DOHH2 (cell line): ENCODE measurements at regions not wholly inside any gene's neighbourhood (a gene's known extent, or its start where the extent isn't known, plus 50 kb on each side); places are given as distances from the start of the nearest gene placed in this dataset.

ENCODE experiments used
- H3F3A ChIP-seq: fragments of 200-600 bp; sonication (generic), shearing (Covaris generic); 2 replicates; pipeline ENCODE4 v1.6.0; 2016; ENCODE audit warnings: antibody characterized with exemption, mild to moderate bottlenecking; ENCODE audit not compliant: control insufficient read depth, insufficient read depth
- H3K27ac ChIP-seq: fragments of 200-600 bp; sonication (generic); 2 replicates; pipeline ENCODE4 v1.5.1; 2014; ENCODE audit warnings: low read depth, mild to moderate bottlenecking, low read length, moderate library complexity
- H3K27me3 ChIP-seq: fragments of 200-600 bp; sonication (generic); 2 replicates; pipeline ENCODE4 v1.6.1; 2014; ENCODE audit warnings: mild to moderate bottlenecking, low read length, mixed read lengths; ENCODE audit not compliant: control insufficient read depth
- H3K36me3 ChIP-seq: fragments of 200-600 bp; sonication (generic); 2 replicates; pipeline ENCODE4 v1.6.1; 2014; ENCODE audit warnings: mild to moderate bottlenecking, low read length, moderate library complexity, mixed read lengths; ENCODE audit not compliant: control insufficient read depth
- H3K4me1 ChIP-seq: fragments of 200-600 bp; sonication (generic); 2 replicates; pipeline ENCODE4 v1.6.1; 2014; ENCODE audit warnings: mild to moderate bottlenecking, low read length, mixed read lengths; ENCODE audit not compliant: control insufficient read depth
- H3K4me2 ChIP-seq: fragments of 200-600 bp; sonication (generic); 2 replicates; pipeline ENCODE4 v1.6.0; 2014; ENCODE audit warnings: mild to moderate bottlenecking, low read length, moderate library complexity
- H3K4me3 ChIP-seq: fragments of 200-600 bp; sonication (generic); 2 replicates; pipeline ENCODE4 v1.5.1; 2014; ENCODE audit warnings: mild to moderate bottlenecking, low read length, mixed read lengths
- H3K79me2 ChIP-seq: fragments of 200-600 bp; sonication (generic); 2 replicates; pipeline ENCODE4 v1.6.1; 2014; ENCODE audit warnings: mild to moderate bottlenecking, low read length, mixed read lengths; ENCODE audit not compliant: control insufficient read depth
- H3K9me2 ChIP-seq: fragments of 200-600 bp; sonication (generic); replicated peaks from 2 replicates; pipeline ENCODE4 v1.6.1; 2014; ENCODE audit warnings: mild to moderate bottlenecking, low read length, mixed read lengths; ENCODE audit not compliant: control insufficient read depth
- H3K9me3 ChIP-seq: fragments of 200-600 bp; sonication (generic); 2 replicates; pipeline ENCODE4 v1.6.1; 2014; ENCODE audit warnings: antibody characterized with exemption, low read length, mixed read lengths; ENCODE audit not compliant: control insufficient read depth, insufficient read depth
- H4K20me1 ChIP-seq: fragments of 200-600 bp; sonication (generic); 2 replicates; pipeline ENCODE4 v1.6.0; 2014; ENCODE audit warnings: low read depth, mild to moderate bottlenecking, antibody characterized with exemption, low read length, moderate library complexity; ENCODE audit not compliant: control insufficient read depth, insufficient read depth
- EZH2phosphoT487 ChIP-seq: fragments of 200-600 bp; sonication (generic); IDR thresholded peaks from 2 replicates; pipeline ENCODE4 v1.6.1; 2017; ENCODE audit warnings: borderline replicate concordance, mild to moderate bottlenecking, antibody characterized with exemption, low read length, moderate library complexity, mixed read lengths
- TF ChIP-seq, protein P1 (sequence below): fragments of 200-600 bp; sonication (generic); IDR thresholded peaks from one replicate; pipeline ENCODE4 v1.5.1; 2014; ENCODE audit warnings: antibody characterized with exemption, mild to moderate bottlenecking, low read depth, low read length; ENCODE audit not compliant: poor library complexity, severe bottlenecking

DNA sequence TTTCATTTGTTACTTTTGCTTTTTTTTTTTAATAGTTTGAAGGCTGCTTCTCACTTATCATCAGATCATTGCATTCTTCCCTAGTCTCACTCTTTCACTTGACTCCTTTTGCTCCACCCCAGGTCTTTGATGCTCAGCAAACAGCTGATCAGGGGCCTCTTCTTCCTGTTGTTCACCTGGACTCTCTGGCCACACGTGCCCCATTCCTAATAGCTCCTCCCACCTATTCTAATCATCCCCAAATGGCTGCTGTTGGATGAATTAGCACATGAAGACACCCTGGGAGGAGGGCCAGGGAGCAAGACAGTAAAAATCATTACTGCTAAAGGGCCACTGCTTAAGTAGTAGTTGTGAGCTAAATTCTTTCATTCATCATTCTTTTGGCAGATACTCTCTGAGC, 119.5 kb downstream of the MAB21L3 start:
- H3K4me1 ChIP-seq, result peaks cover 84% of the 10 kb centered on the region
- no peaks in the 10 kb centered on the region for H3K9me3 ChIP-seq
- peak overlapping the region; percentile 22 for H3K4me3 ChIP-seq
- no peaks in the 10 kb centered on the region for H4K20me1 ChIP-seq
- 0 out of 2 replicates have a peak, but pooled peaks cover 2% of the 10 kb centered on the region for H3F3A ChIP-seq
- H3K79me2 ChIP-seq, result no peaks in the 10 kb centered on the region
- no peaks in the 10 kb centered on the region for H3K36me3 ChIP-seq
- peak overlapping the region; percentile 24 for H3K27ac ChIP-seq
- no peaks in the 10 kb centered on the region for H3K9me2 ChIP-seq
- H3K27me3 ChIP-seq, result no peaks in the 10 kb centered on the region
- peak overlapping the region; percentile 50 for H3K4me2 ChIP-seq
- TF ChIP-seq EZH2phosphoT487, result no peak
- TF ChIP-seq, protein P1, sequence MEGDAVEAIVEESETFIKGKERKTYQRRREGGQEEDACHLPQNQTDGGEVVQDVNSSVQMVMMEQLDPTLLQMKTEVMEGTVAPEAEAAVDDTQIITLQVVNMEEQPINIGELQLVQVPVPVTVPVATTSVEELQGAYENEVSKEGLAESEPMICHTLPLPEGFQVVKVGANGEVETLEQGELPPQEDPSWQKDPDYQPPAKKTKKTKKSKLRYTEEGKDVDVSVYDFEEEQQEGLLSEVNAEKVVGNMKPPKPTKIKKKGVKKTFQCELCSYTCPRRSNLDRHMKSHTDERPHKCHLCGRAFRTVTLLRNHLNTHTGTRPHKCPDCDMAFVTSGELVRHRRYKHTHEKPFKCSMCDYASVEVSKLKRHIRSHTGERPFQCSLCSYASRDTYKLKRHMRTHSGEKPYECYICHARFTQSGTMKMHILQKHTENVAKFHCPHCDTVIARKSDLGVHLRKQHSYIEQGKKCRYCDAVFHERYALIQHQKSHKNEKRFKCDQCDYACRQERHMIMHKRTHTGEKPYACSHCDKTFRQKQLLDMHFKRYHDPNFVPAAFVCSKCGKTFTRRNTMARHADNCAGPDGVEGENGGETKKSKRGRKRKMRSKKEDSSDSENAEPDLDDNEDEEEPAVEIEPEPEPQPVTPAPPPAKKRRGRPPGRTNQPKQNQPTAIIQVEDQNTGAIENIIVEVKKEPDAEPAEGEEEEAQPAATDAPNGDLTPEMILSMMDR, result no peak

DNA sequence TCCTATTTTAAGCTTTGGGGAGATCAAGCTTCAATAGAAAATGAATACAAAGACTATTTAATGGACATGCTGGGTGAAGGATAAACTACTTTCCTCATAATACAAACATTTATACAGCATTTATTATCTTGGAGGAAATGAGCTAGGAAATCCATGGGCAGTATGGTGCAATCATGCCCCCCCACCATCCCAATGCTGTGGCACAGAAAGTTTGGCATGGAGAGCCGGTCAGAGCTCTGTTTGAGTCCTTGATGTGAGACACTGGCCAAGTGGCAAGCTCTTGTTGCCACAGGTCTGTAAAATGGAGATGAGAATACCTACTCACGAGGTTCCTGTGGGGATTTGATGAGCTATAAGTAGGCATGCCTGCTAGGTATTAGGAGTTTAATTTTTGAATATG, 120.6 kb downstream of the MAB21L3 start:
- no peak for TF ChIP-seq EZH2phosphoT487
- TF ChIP-seq, protein P1, result no peak
- H4K20me1 ChIP-seq, result no peaks in the 10 kb centered on the region
- H3K27ac ChIP-seq, result peak overlapping the region; percentile 16
- H3K27me3 ChIP-seq, result no peaks in the 10 kb centered on the region
- H3K9me3 ChIP-seq, result no peaks in the 10 kb centered on the region
- H3K4me3 ChIP-seq, result peak overlapping the region; percentile 22
- peak overlapping the region; percentile 50 for H3K4me2 ChIP-seq
- no peaks in the 10 kb centered on the region for H3K9me2 ChIP-seq
- no peaks in the 10 kb centered on the region for H3K36me3 ChIP-seq
- no peaks in the 10 kb centered on the region for H3K79me2 ChIP-seq
- peaks cover 73% of the 10 kb centered on the region for H3K4me1 ChIP-seq
- H3F3A ChIP-seq, result 0 out of 2 replicates have a peak, but pooled peaks cover 2% of the 10 kb centered on the region

DNA sequence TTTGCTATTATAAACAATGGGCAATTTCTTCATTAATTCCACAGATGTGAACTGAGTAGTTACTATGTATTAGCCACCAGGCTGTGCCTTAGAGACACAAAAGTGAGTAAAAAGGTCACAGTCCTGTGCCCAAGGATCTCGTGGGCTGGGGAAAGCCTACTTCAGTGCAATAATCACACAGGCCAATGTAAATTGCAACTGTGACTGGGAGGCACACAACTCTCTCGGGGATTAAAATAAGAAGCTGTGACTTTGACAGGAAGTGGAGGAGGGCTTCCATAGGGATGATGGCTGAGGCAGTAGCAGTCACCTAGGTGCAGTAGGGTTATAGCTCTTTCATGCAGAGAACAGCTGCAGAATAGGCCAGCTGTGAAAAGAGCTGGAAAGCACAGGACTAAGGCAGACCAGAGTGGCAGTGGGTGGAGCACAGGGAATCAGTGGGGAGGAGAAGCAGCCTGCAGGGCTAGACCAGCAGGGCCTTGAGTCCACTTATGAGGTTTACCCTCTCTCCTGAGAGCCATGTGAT, 121.9 kb downstream of the MAB21L3 start:
- Histone ChIP-seq H3K79me2 (no peaks in the 10 kb centered on the region), H3F3A (0 out of 2 replicates have a peak, but pooled peaks cover 2% of the 10 kb centered on the region), H3K9me3 (no peaks in the 10 kb centered on the region), H3K4me1 (peaks cover 60% of the 10 kb centered on the region), H3K4me3 (no peak overlapping the region), H3K4me2 (peak overlapping the region; percentile 50), H3K36me3 (no peaks in the 10 kb centered on the region), H3K27me3 (no peaks in the 10 kb centered on the region), H3K27ac (peak overlapping the region; percentile 10; the same call in 1 of the 2 replicates), H3K9me2 (no peaks in the 10 kb centered on the region), H4K20me1 (no peaks in the 10 kb centered on the region)
- TF ChIP-seq EZH2phosphoT487, result no peak
- TF ChIP-seq, protein P1, result peak; percentile 27
